GM18907 (cell line): ENCODE measurements at regions not wholly inside any gene's neighbourhood (a gene's known extent, or its start where the extent isn't known, plus 50 kb on each side); places are given as distances from the start of the nearest gene placed in this dataset.

Experiments
- ATAC-seq: cut with Tn5 transposase; IDR thresholded peaks from one replicate; pipeline ENCODE4 v1.9.1; 2021; ENCODE audit warnings: mild to moderate bottlenecking, moderate library complexity; ENCODE audit not compliant: unreplicated experiment

DNA sequence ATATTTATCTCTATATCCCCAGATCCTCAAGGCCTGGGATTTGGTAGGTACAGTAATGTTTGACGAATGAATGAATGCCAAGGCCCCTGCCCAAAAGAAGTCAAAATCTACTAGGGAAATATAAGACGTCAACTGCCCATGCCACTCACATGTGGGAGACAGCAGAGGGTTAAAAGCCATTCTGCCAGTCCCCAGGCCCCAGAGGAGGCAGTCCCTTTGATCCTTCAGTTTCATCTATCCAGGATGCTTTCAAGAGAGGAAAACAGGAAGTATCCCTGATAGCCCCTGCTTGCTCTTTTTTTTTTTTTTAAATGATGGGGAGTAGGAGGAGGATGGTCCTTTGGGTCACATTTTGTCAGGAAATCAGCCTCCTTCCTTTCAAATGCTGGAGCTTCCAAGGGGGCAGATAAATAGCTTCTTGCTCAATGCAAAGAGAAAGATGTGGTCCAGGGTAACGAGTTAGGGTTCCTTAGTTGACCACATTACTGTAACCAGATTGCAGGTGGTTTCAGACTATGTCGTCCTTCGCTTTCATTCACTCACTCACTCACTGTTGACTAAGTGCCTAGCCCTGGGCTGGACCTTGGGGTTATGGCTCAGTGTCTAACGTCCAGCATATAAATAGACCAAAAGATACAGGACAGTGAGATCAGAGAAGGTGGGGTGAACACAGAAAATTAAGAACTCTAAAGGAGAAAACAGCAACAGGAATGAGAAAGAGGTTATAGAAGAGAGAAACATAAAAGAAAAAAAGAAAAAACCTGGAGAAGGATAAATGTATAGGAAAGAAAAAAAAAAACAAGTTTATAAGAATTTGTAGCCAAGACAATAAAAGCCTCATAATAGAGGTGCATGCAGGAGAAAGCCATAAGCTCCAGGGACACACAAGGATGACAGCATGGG, 64.6 kb upstream of the PIM1 start:
- no peak for ATAC-seq

DNA sequence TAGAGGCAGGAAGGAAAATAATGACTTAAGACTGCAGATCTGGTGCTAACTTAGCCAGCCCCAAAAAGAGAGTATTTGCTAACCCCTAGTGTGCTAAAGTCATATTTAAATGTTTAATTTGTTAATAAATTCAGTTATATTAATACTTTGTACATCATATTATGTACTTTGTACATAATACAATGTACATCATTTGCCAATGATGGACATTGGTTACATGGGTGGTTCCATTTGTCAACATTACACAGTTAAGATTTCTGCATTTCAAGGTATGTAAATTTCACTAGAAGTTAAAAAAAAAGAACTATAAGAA, 63.9 kb upstream of the PIM1 start:
- no peak for ATAC-seq

DNA sequence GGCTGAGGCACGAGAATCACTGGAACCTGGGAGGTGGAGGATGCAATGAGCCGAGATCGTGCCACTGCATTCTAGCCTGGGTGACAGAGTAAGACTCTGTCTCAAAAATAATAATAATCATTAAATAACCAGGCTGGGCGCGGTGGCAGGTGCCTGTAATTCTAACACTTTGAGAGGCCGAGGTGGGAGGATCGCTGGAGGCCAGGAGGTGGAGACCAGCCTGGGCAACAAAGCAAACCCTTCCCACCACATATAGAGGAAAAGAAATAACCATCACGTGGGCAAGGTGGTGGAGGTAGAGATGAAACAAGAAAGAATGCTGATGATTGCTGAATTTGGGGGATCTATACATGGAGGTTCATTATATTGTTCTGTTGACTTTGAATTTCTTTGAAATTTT, 63.4 kb upstream of the PIM1 start:
- ATAC-seq, result no peak

DNA sequence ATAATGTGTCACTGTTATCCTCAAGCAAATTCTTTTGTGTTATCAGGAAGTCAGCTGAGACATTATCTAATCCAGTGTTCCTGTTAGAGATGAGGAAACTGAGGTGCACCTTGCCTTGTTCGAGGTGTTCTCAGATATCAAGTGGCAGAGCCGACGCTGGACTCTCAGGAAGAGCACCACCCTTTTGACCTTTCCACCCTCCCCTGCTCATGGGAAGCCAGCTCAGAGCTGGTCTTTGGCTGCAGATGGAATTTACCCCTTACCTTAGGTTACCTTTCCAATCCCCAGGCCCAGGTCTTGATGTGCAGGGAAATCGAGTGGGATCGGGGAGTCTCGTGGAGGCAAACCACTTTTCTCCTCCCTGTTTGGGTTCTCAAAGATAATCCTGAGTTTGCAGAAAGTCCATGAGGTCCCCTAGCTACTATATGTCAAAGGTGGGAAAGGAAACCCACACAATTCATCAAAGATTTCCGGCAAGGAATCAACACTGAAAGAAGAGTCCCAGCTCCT, 62.9 kb upstream of the PIM1 start:
- no peak for ATAC-seq

DNA sequence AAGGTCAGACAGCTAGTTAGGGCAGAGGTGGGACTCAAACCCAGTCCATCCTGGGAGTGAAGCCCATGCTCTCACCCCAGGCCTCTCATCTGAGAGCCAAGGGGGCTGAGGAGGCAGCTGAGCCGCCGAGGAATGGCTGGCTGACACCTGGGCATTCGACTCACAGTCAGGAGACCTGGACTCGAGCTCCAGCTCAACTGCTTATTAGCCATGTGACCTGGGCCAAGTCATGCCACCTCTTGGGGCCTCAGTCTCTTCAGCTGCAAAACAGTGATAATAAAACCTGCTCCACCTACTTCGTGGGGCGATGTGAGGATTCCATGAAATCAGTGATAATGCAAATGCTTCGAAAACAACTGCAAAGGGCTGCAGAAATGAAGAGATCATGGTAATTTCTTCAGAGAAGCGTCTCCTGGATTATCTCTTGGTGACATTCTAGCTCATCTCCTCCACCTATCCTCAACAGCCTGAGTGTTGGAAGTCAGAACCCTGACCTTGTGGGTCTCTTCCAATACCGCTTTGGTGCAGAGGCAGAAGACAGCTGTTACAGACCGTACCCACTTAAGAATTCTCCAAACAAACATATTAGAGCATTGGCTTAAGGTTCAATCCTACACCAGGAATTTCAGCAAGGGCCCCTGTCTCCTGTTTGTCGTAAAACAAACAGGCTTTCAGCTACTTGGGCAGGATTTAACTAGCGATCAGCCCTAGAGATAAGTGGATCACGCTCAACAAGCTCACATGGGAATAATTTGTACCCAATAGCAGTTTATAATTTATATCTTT, 60.0 kb upstream of the PIM1 start:
- ATAC-seq, result no peak

DNA sequence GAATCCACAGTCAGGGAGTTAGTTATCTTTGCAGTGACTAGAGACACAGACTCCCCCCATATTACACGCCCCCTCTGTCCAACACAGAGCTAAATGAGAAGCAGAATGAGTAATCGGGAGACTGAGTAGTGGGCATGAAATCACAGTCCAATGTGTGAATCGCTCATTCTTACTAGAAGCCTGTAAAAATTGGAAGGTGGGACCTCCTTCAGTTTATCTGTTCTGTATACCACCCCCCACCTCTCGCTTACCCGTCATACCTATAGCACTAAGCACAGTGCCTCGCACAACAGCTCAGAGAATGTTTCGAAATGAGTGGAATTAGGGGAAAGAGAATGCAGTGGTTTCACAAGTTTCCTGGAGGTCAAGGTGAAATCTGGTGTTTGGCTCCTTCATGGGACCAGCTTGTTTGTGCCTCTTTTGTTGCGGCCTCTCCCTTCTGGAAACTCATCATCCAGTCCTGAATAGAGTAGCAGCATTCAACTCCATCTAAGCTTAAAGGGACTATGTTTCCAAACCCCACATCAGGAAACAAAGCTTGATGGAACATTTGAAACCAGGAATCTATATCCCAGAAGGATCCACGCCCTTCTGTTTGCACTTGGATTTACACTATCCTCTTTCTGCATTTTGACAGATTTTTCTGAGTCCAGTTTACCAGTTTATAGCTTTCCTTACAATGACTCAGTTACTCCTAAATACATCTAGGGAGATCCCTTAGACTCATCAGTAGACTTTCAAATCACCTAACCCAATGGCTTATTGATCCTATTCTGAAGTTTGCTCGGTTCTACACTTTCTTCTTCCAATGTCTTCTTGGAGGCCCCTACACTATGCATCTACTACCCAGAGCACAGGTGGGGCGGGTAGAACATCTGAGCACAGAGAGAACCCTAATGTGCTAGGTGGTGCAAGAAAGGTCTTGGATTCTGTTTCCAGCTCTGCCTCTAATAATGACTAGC, 59.2 kb upstream of the PIM1 start:
- ATAC-seq, result no peak

DNA sequence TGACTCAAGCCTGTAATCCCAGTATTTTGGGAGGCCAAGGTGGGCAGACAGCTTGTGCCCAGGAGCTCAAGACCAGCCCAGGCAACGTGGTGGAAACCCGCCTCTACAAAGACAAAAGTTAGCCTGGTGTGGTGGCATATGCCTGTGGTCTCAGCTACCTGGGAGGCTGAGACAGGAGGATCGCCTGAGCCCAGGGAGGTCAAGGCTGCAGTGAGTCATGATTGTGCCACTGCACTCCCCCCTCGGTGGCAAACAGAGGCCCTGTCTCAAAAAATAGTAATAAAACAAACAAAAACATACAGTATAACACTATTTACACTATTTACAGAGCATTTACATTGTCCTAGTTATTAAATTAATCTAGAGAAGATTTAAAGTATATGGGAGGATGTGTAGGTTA, 56.0 kb upstream of the PIM1 start:
- no peak for ATAC-seq

DNA sequence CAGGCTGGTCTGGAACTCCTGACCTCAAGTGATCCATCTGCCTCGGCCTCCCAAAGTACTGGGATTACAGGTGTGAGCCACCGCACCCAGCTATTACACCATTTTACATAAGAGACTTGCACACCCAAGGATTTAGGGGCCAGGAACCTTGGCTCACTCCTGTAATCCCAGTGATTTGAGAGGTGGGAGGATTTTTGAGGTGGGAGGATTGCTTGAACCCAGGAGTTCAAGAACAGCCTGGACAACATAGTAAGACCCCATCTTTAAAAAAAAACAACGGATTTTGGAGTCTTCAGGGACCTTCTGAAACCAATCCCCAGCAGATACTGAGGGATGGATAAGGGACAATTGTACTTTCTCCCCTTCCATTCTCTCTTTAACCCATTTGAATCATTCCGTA, 55.3 kb upstream of the PIM1 start:
- ATAC-seq, result no peak

DNA sequence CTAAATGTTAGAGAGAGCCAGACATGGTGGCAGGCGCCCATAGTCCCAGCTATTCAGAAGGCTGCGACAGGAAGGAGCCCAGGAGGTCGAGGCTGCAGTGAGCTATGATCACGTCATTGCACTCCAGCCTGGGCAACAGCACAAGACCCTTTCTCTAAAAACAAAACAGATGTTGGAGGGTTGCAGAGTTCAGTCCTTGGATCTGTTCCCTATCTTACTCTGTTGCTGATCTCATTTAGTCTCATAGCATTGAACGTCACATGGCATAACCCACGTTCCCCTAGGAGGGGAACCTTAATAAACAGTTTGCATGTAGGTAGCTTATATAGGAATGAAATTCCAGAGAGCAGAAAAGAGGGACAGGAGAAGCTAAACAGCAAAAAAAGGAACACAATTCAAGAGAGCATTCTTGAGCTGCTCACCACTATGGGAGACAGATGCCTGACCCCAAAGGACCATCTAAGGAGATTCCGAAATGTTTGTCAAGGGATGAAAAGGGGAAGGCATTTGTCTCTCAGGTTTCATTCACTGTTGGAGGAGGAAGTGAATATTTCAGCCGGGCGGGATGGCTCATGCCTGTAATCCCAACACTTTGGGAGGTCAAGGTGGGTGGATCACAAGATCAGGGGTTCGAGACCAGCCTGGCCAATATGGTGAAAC, 54.6 kb upstream of the PIM1 start:
- ATAC-seq, result no peak

DNA sequence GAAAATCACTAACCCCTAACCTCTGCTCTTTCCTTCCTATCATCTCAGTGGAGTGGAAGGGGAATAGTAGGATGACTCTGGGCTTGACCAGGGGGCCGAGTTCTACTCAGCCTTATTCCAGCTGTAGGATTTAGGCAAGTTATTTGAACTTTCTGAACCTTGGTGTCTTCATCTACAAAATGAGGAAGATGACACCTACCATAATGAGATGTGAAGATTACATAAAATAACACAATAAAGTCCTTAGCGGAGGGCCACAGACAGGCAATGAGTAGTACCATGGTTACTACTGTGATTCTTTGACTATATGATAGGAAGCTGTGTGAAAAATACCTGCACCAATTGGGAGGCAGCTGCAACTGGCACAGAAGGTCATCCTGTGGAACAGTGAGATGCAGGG, 53.6 kb upstream of the PIM1 start:
- ATAC-seq, result no peak

DNA sequence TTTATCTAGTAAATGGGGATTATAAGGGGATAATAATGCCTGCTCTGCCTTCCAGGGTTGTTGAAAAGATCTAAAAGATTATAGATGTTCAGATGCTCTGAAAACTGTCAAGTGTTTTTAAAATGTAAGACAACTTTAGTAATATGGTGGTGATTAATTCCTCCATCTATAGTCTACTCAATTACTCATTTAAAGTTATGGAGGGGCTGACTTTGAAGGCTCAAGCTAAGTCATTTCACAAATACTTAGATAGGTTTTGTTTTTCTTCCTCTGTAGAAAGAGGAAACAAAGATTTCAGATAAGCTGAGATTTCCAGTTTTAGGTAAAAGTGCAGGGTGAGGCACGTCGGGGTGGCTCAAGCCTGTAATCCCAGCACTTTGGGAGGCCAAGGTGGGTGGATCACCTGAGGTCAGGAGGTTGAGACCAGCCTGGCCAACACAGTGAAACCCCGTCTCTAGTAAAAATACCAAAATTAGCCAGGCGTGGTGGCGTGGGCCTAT, 50.5 kb upstream of the PIM1 start:
- ATAC-seq, result no peak
